ENCODE measurements at regions not wholly inside any gene's neighbourhood (a gene's known extent, or its start where the extent isn't known, plus 50 kb on each side); places are given as distances from the start of the nearest gene placed in this dataset.

GRCh38 chr2:60157283-60157682 lies 396.2 kb downstream of the BCL11A start:
- no peak for TF ChIP-seq REST (IDR thresholded peaks at IDR 0.05; ENCODE audit: insufficient replicate concordance, low read depth)
- TF ChIP-seq CTCF (IDR thresholded peaks at IDR 0.05; ENCODE audit: insufficient read depth, low read length), result no peak

Data from HL-60 (cell line).